Loucy (cell line): ENCODE measurements at regions not wholly inside any gene's neighbourhood (a gene's known extent, or its start where the extent isn't known, plus 50 kb on each side); places are given as distances from the start of the nearest gene placed in this dataset.
"Not testable (repeated sequence)": the region's sequence is repeated elsewhere in the genome, so short reads cannot be mapped to it uniquely, and the experiment has no call there.

Experiments used
- H2AFZ ChIP-seq: fragments of 200-600 bp; sonication (generic); 2 replicates; pipeline ENCODE4 v1.6.0; 2016; ENCODE audit warnings: antibody characterized with exemption, mild to moderate bottlenecking, low read length, moderate library complexity
- H3F3A ChIP-seq: fragments of 200-600 bp; 2 replicates; pipeline ENCODE4 v1.6.0; 2016; ENCODE audit warnings: antibody characterized with exemption, low read depth, mild to moderate bottlenecking
- H3K27me3 ChIP-seq: fragments of 200-600 bp; sonication (generic); 2 replicates; pipeline ENCODE4 v1.6.1; 2014; ENCODE audit warnings: low read length, mild to moderate bottlenecking; ENCODE audit not compliant: insufficient read depth, poor library complexity, severe bottlenecking
- H3K36me3 ChIP-seq: fragments of 200-600 bp; sonication (generic); 2 replicates; pipeline ENCODE4 v1.6.1; 2016; ENCODE audit warnings: low read length; ENCODE audit not compliant: insufficient read depth
- H3K4me1 ChIP-seq: fragments of 200-600 bp; sonication (generic); 2 replicates; pipeline ENCODE4 v1.5.1; 2014; ENCODE audit warnings: low read length, mild to moderate bottlenecking; ENCODE audit not compliant: insufficient read depth, poor library complexity, severe bottlenecking
- H3K4me2 ChIP-seq: fragments of 200-600 bp; sonication (generic); 2 replicates; pipeline ENCODE4 v1.6.0; 2014; ENCODE audit warnings: antibody characterized with exemption, low read length, low read depth, mild to moderate bottlenecking; ENCODE audit not compliant: poor library complexity, severe bottlenecking
- H3K4me3 ChIP-seq: fragments of 200-600 bp; sonication (generic); 2 replicates; pipeline ENCODE4 v1.5.1; 2014; ENCODE audit warnings: low read length, mild to moderate bottlenecking, mixed read lengths; ENCODE audit not compliant: poor library complexity, severe bottlenecking
- H3K79me2 ChIP-seq: fragments of 200-600 bp; sonication (generic); 2 replicates; pipeline ENCODE4 v1.6.1; 2014; ENCODE audit warnings: low read length; ENCODE audit not compliant: insufficient read depth
- H3K9ac ChIP-seq: fragments of 200-600 bp; sonication (generic); 2 replicates; pipeline ENCODE4 v1.6.0; 2014; ENCODE audit warnings: mild to moderate bottlenecking, low read depth, low read length, moderate library complexity; ENCODE audit not compliant: poor library complexity, severe bottlenecking
- H3K9me2 ChIP-seq: fragments of 200-600 bp; sonication (generic); replicated peaks from 2 replicates; pipeline ENCODE4 v1.6.1; 2016; ENCODE audit warnings: low read depth, low read length, mixed read lengths
- H3K9me3 ChIP-seq: fragments of 200-600 bp; sonication (generic); 2 replicates; pipeline ENCODE4 v1.6.1; 2014; ENCODE audit warnings: mild to moderate bottlenecking, antibody characterized with exemption, low read length, low read depth; ENCODE audit not compliant: insufficient read depth
- H4K20me1 ChIP-seq: fragments of 200-600 bp; sonication (generic); 2 replicates; pipeline ENCODE4 v1.6.0; 2014; ENCODE audit warnings: antibody characterized with exemption, low read length, mild to moderate bottlenecking; ENCODE audit not compliant: insufficient read depth, poor library complexity, severe bottlenecking
- CTCF ChIP-seq: fragments of 200-600 bp; sonication (generic); conservative IDR thresholded peaks from 2 replicates; pipeline ENCODE4 v1.5.1; 2014; ENCODE audit warnings: mild to moderate bottlenecking, antibody characterized with exemption, low read length
- EZH2phosphoT487 ChIP-seq: fragments of 200-600 bp; IDR thresholded peaks from 2 replicates; pipeline ENCODE4 v1.6.1; 2018; ENCODE audit warnings: antibody characterized with exemption, mild to moderate bottlenecking, moderate library complexity, borderline replicate concordance

DNA sequence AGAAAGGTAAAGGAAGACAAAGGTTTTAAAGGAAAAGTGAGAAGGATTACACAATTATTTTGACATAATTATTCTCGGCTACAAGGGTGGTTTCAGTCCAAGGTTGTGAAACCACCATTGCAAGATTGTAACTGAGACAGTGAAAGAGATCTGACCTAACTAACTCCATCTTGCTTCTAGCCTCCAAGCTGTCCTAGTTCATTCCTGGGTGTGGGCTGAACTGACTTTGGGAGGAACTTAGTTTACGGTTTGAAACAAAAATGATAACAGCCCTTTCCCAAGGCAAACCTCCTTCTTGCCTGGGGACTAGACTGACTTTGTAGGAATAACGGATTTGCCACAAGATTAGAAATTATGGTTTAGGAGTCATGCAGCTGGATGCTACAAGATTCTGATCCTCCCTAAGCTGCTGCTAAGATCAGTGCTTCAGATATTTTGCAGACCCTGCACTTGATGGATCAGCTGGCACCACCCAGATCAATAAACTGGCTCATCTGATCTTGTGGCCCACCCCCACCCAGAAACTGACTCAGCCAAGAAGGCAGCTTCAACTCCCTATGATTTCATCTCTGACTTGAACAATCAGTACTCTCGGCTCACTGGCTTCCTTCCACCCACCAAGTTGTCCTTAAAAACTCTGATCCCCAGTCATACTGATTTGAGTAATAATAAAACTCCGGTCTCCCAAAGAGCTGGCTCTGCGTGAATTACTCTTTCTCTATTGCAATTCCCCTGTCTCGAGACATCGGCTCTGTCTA, 57.7 kb upstream of the AADACL2 start:
- no peaks in the 10 kb centered on the region for H3F3A ChIP-seq
- H3K4me2 ChIP-seq = no peak overlapping the region
- H3K79me2 ChIP-seq = no peaks in the 10 kb centered on the region
- H2AFZ ChIP-seq = no peak overlapping the region
- peaks cover 4% of the 10 kb centered on the region for H3K4me1 ChIP-seq
- TF ChIP-seq CTCF (no peak), EZH2phosphoT487 (no peak)
- no peaks in the 10 kb centered on the region for H4K20me1 ChIP-seq
- no peaks in the 10 kb centered on the region for H3K9me2 ChIP-seq
- peaks cover 7% of the 10 kb centered on the region; the same call in 1 of the 2 replicates for H3K9me3 ChIP-seq
- H3K36me3 ChIP-seq = no peaks in the 10 kb centered on the region
- no peak overlapping the region for H3K4me3 ChIP-seq
- no peaks in the 10 kb centered on the region for H3K27me3 ChIP-seq
- no peak overlapping the region for H3K9ac ChIP-seq

DNA sequence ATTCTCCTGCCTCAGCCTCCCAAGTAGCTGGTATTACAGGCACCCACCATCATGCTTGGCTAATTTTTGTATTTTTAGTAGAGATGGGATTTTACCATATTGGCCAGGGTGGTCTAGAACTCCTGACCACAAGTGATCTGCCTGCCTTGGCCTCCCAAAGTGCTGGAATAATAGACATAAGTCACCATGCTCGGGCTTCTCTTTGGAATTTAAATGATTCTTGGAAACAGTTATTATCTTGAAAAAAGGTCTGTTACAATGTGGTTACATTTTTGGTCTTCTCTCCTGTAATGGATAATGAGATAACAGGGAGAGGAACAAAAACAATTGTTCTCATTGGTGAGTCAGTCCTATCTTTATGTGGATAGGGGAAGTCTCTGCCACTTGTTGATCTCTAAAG, 59.8 kb upstream of the AADACL2 start:
- TF ChIP-seq CTCF (no peak), EZH2phosphoT487 (no peak)
- Histone ChIP-seq H3K36me3 (no peaks in the 10 kb centered on the region), H3K9me2 (no peaks in the 10 kb centered on the region)

GRCh38 chr3:151667762-151668161, 66.0 kb upstream of the AADACL2 start:
- not testable (repeated sequence) for H3K9ac ChIP-seq, H3K4me2 ChIP-seq, H3K9me2 ChIP-seq, H3K36me3 ChIP-seq, H2AFZ ChIP-seq, H3K9me3 ChIP-seq, H3K27me3 ChIP-seq, H3K4me3 ChIP-seq, H3F3A ChIP-seq, H3K4me1 ChIP-seq, H3K79me2 ChIP-seq, H4K20me1 ChIP-seq

More for the DNA sequence above, 59.8 kb upstream of the AADACL2 start:
- H3K4me2 ChIP-seq = no peak overlapping the region
- peaks cover 7% of the 10 kb centered on the region; the same call in 1 of the 2 replicates for H3K9me3 ChIP-seq
- H3F3A ChIP-seq = no peaks in the 10 kb centered on the region
- H3K27me3 ChIP-seq = no peaks in the 10 kb centered on the region
- H4K20me1 ChIP-seq = no peaks in the 10 kb centered on the region
- H3K9ac ChIP-seq = no peak overlapping the region
- no peaks in the 10 kb centered on the region for H3K79me2 ChIP-seq
- no peak overlapping the region for H2AFZ ChIP-seq
- no peak overlapping the region for H3K4me3 ChIP-seq
- H3K4me1 ChIP-seq = peaks cover 4% of the 10 kb centered on the region

GRCh38 chr3:151660885-151661284, 72.8 kb upstream of the AADACL2 start:
- H3K9ac ChIP-seq = peak overlapping the region; percentile 0
- no peaks in the 10 kb centered on the region for H3K79me2 ChIP-seq
- no peaks in the 10 kb centered on the region for H3K27me3 ChIP-seq
- no peaks in the 10 kb centered on the region for H3K9me2 ChIP-seq
- H4K20me1 ChIP-seq = no peaks in the 10 kb centered on the region
- no peaks in the 10 kb centered on the region for H3F3A ChIP-seq
- no peak overlapping the region for H3K4me2 ChIP-seq
- no peaks in the 10 kb centered on the region for H3K9me3 ChIP-seq
- TF ChIP-seq CTCF (peak; percentile 66), EZH2phosphoT487 (no peak)
- peak overlapping the region; percentile 2; the same call in 1 of the 2 replicates for H2AFZ ChIP-seq
- peaks cover 21% of the 10 kb centered on the region for H3K4me1 ChIP-seq
- no peak overlapping the region for H3K4me3 ChIP-seq
- H3K36me3 ChIP-seq = no peaks in the 10 kb centered on the region
